B cell (primary cell): ENCODE measurements at regions not wholly inside any gene's neighbourhood (a gene's known extent, or its start where the extent isn't known, plus 50 kb on each side); places are given as distances from the start of the nearest gene placed in this dataset.
"Not testable (repeated sequence)": the region's sequence is repeated elsewhere in the genome, so short reads cannot be mapped to it uniquely, and the experiment has no call there.

ENCODE experiments used
- ATAC-seq: fragments of 200-7000 bp; cut with Tn5 transposase; one replicate; pipeline ENCODE4 v1.10.0; 2021; ENCODE audit warnings: low read depth, mild to moderate bottlenecking, moderate number of reproducible peaks, moderate library complexity
- CTCF ChIA-PET: fragments of 350-600 bp; sonication (Branson Sonifier 250); formaldehyde crosslinking; loops from one replicate; lab custom pipeline; 2021; ENCODE audit warnings: antibody characterized with exemption, inconsistent platforms; lab: Charles Lee
- POLR2A ChIA-PET: fragments of 350-600 bp; sonication (Branson Sonifier 250); formaldehyde crosslinking; loops from one replicate; lab custom pipeline; 2021; ENCODE audit warnings: antibody characterized with exemption; lab: Charles Lee
- DNase-seq: peaks from one replicate; pipeline ENCODE4 v3.0.0; 2013
- H2AFZ ChIP-seq: 2 replicates; pipeline ENCODE4 v1.6.1; 2012; ENCODE audit warnings: mild to moderate bottlenecking, low read depth, low read length; ENCODE audit not compliant: insufficient read depth, poor library complexity, severe bottlenecking
- H3K27ac ChIP-seq, 2 donors: 1 replicate in 1 of 2; 2 replicates in 1 of 2; pipeline ENCODE4 v1.5.1; 2012 to 2013; ENCODE audit warnings: low read length in 2 of 2, mild to moderate bottlenecking in 2 of 2, moderate library complexity in 1 of 2
- H3K27me3 ChIP-seq, 4 experiments: fragments of 200-600 bp in 1 of 4; sonication (generic) in 1 of 4; replicated peaks in 1 of 4; 1 replicate in 2 of 4; 2 replicates in 2 of 4; pipeline versions ENCODE4 v1.6.1 to v1.7.0; 2013 to 2016; ENCODE audit warnings: low read length in 3 of 4, mild to moderate bottlenecking in 2 of 4, mixed read lengths in 1 of 4, moderate library complexity in 1 of 4; ENCODE audit not compliant: insufficient read depth in 4 of 4, control insufficient read depth in 3 of 4; ENCODE audit errors: control extremely low read depth in 1 of 4
- H3K36me3 ChIP-seq, 2 experiments: replicated peaks in 1 of 2; 1 replicate in 1 of 2; 2 replicates in 1 of 2; pipeline versions ENCODE4 v1.6.1 to v1.7.1; 2013; ENCODE audit warnings: low read length in 1 of 2; ENCODE audit not compliant: insufficient read depth in 2 of 2, control insufficient read depth in 1 of 2; ENCODE audit errors: control extremely low read depth in 1 of 2, extremely low read depth in 1 of 2
- H3K4me1 ChIP-seq, 2 donors: fragments of 200-600 bp in 1 of 2; sonication (generic) in 1 of 2; 1 replicate in 1 of 2; 2 replicates in 1 of 2; pipeline versions ENCODE4 v1.5.1 to v1.6.1; 2013 to 2017; ENCODE audit warnings: low read length in 2 of 2; ENCODE audit not compliant: control insufficient read depth in 2 of 2, insufficient read depth in 2 of 2
- H3K4me2 ChIP-seq: replicated peaks from 2 replicates; pipeline ENCODE3; 2012; ENCODE audit warnings: mild to moderate bottlenecking, low read depth, low read length; ENCODE audit not compliant: poor library complexity, severe bottlenecking
- H3K4me3 ChIP-seq, 5 experiments: fragments of 200-600 bp in 1 of 5; sonication (generic) in 1 of 5; 1 replicate in 3 of 5; 2 replicates in 2 of 5; pipeline versions ENCODE4 v1.5.1 to v1.7.0; 2011 to 2016; ENCODE audit warnings: low read length in 4 of 5, mild to moderate bottlenecking in 4 of 5, low read depth in 2 of 5, control low read depth in 1 of 5, moderate library complexity in 1 of 5; ENCODE audit not compliant: insufficient read depth in 1 of 5; ENCODE audit errors: control extremely low read depth in 1 of 5, extremely low read depth in 1 of 5
- H3K79me2 ChIP-seq: fragments of 200-600 bp; sonication (generic); one replicate; pipeline ENCODE4 v1.6.0; 2016; ENCODE audit warnings: low read length; ENCODE audit not compliant: control insufficient read depth, insufficient read depth
- H3K9ac ChIP-seq: fragments of 200-600 bp; sonication (generic); 2 replicates; pipeline ENCODE4 v1.6.1; 2017; ENCODE audit warnings: mild to moderate bottlenecking, low read length, moderate library complexity
- H3K9me3 ChIP-seq, 3 donors: one replicate each; pipeline versions ENCODE4 v1.6.1 to v1.7.1; 2013; ENCODE audit warnings: low read length in 2 of 3; ENCODE audit not compliant: control insufficient read depth in 2 of 3, insufficient read depth in 1 of 3; ENCODE audit errors: control extremely low read depth in 1 of 3
- H4K20me1 ChIP-seq: 2 replicates; pipeline ENCODE4 v1.6.0; 2012; ENCODE audit warnings: mild to moderate bottlenecking, low read length; ENCODE audit not compliant: insufficient read depth, control insufficient read depth, poor library complexity, severe bottlenecking
- H3K27ac Mint-ChIP-seq: one replicate; pipeline ENCODE4 v1.8.0; 2021; ENCODE audit warnings: mixed read lengths
- H3K27me3 Mint-ChIP-seq: one replicate; pipeline ENCODE4 v1.8.0; 2021; ENCODE audit warnings: mixed read lengths
- H3K4me1 Mint-ChIP-seq: one replicate; pipeline ENCODE4 v1.8.0; 2021; ENCODE audit warnings: mixed read lengths
- H3K4me3 Mint-ChIP-seq: one replicate; pipeline ENCODE4 v1.8.0; 2021; ENCODE audit warnings: mixed read lengths
- H3K9me3 Mint-ChIP-seq: one replicate; pipeline ENCODE4 v1.8.0; 2022; ENCODE audit warnings: mixed read lengths; ENCODE audit not compliant: insufficient read depth
- WGBS: methylation state at CpG from one replicate; pipeline ENCODE4 v1.1.5; 2013; ENCODE audit warnings: missing lambda C conversion rate; ENCODE audit not compliant: insufficient coverage; 5-methylcytosine and 5-hydroxymethylcytosine counted together
- intact Hi-C: fragments of 100-400 bp; cut with micrococcal nuclease; formaldehyde crosslinking; loops from one replicate; pipeline ENCODE4 v1.10.0; 2022

GRCh38 chr7:32739749-32740148 is 151.8 kb downstream of the KBTBD2 start:
- H3K4me2 ChIP-seq, H3K4me3 Mint-ChIP-seq, H3K4me1 ChIP-seq, H3K27me3 ChIP-seq, H3K9me3 Mint-ChIP-seq, H3K27ac ChIP-seq, H3K36me3 ChIP-seq, ATAC-seq, H3K27ac Mint-ChIP-seq, POLR2A ChIA-PET, DNase-seq, H3K4me3 ChIP-seq, H3K79me2 ChIP-seq, intact Hi-C loops, H3K9ac ChIP-seq, H4K20me1 ChIP-seq, H2AFZ ChIP-seq, CTCF ChIA-PET, H3K27me3 Mint-ChIP-seq, H3K4me1 Mint-ChIP-seq, H3K9me3 ChIP-seq: not testable (repeated sequence)
- no CpG with 5 or more reads among the region's 1 CpG for WGBS

GRCh38 chr7:32738390-32738789 is 153.2 kb downstream of the KBTBD2 start:
- H3K4me1 ChIP-seq, CTCF ChIA-PET, H3K79me2 ChIP-seq, H3K9ac ChIP-seq, H3K27ac ChIP-seq, H4K20me1 ChIP-seq, DNase-seq, H3K4me1 Mint-ChIP-seq, H2AFZ ChIP-seq, H3K36me3 ChIP-seq, H3K4me2 ChIP-seq, H3K27me3 ChIP-seq, H3K4me3 Mint-ChIP-seq, H3K9me3 Mint-ChIP-seq, H3K27me3 Mint-ChIP-seq, POLR2A ChIA-PET, intact Hi-C loops, ATAC-seq, H3K4me3 ChIP-seq, H3K27ac Mint-ChIP-seq, H3K9me3 ChIP-seq: not testable (repeated sequence)
- no CpG with 5 or more reads among the region's 3 CpGs for WGBS

- DNase-seq, H3K9ac ChIP-seq, CTCF ChIA-PET, H3K36me3 ChIP-seq, H3K4me2 ChIP-seq, POLR2A ChIA-PET, H2AFZ ChIP-seq, H3K9me3 ChIP-seq, intact Hi-C loops, H3K4me3 Mint-ChIP-seq, H3K27ac ChIP-seq, ATAC-seq, H3K4me1 Mint-ChIP-seq, H3K27me3 Mint-ChIP-seq, H3K4me1 ChIP-seq, H3K27me3 ChIP-seq, H3K27ac Mint-ChIP-seq, H3K4me3 ChIP-seq, H3K9me3 Mint-ChIP-seq, H3K79me2 ChIP-seq, H4K20me1 ChIP-seq: not testable (repeated sequence)
- 80% methylated on average over 1 of the region's 4 CpGs for WGBS
Measured at GRCh38 chr7:32732767-32733166, 158.8 kb downstream of the KBTBD2 start.

- H4K20me1 ChIP-seq, H3K4me2 ChIP-seq, H3K27me3 Mint-ChIP-seq, H3K9me3 Mint-ChIP-seq, H3K27ac ChIP-seq, POLR2A ChIA-PET, H3K36me3 ChIP-seq, H3K9me3 ChIP-seq, ATAC-seq, H3K9ac ChIP-seq, CTCF ChIA-PET, DNase-seq, H3K79me2 ChIP-seq, H3K27ac Mint-ChIP-seq, H3K4me1 ChIP-seq, H3K4me1 Mint-ChIP-seq, H3K27me3 ChIP-seq: not testable (repeated sequence)
- Histone ChIP-seq H3K4me3 (peak overlapping the region in 3 of 5 experiments; percentile 38 to 63 (median 49)), H2AFZ (peak overlapping the region; percentile 78)
- intact Hi-C loops = loop anchor here (2.0 to 10.0 kb wide), 3 partner anchors 163 to 333 kb away; partner anchors contain the start of genes AVL9, KBTBD2, LSM5 and NT5C3A
- 6% methylated on average over 2 of the region's 5 CpGs for WGBS
- H3K4me3 Mint-ChIP-seq = peak overlapping the region; percentile 71
Measured at GRCh38 chr7:32729335-32729675, 162.3 kb downstream of the KBTBD2 start.
